LHCN-M2 (cell line): ENCODE measurements at regions not wholly inside any gene's neighbourhood (a gene's known extent, or its start where the extent isn't known, plus 50 kb on each side); places are given as distances from the start of the nearest gene placed in this dataset.
"Not testable (repeated sequence)": the region's sequence is repeated elsewhere in the genome, so short reads cannot be mapped to it uniquely, and the experiment has no call there.

Source experiments
- DNase-seq: peaks from one replicate; pipeline ENCODE4 v3.0.0-alpha.2; 2012; ENCODE audit warnings: low read depth

- DNase-seq, result no peak
These were observed 53.0 kb downstream of the ACTBL2 start for GRCh38 chr5:57429513-57430120.

- DNase-seq, result not testable (repeated sequence)
These were observed 53.6 kb downstream of the ACTBL2 start for GRCh38 chr5:57429021-57429420.

GRCh38 chr5:57422993-57423392 lies 59.6 kb downstream of the ACTBL2 start:
- no peak for DNase-seq

DNA sequence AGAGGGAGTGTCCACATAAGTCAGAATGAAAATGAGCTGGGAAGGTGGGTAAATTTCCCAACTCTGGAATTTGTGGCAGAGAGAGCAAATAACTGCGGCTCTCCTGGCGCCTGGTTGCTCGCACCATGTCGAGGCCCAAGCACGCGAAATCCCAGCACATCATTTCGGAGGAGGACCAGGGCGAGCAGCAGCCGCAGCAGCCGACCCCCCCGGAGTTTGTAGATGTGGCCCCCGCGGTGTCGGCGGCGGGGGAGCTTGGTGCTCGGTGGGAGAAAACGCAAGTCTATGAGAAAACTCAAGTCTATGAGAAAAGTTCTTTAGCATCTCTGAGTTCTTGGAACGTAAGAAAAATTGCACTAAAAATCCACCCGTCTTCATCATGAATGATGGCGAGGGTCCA lies 60.3 kb downstream of the ACTBL2 start:
- DNase-seq, result no peak

DNA sequence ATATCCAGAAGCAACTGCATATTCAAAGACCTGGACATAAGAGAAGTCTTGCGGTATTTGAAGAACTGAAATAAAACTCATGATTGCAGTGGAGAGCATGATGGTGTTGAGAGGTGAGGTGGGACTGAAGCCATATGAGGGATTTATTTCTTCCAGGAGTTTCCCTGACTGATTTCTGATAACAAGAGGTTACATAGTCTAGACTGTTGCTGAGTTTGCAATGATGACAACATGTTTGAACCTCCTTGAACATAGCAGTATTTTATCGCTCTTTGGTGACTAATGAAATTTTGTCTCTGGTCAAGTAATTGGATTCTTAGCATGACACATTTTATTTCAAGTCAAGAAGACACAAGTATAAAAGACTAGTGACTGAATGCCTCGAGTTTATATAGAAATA lies 61.8 kb downstream of the ACTBL2 start:
- no peak for DNase-seq

DNA sequence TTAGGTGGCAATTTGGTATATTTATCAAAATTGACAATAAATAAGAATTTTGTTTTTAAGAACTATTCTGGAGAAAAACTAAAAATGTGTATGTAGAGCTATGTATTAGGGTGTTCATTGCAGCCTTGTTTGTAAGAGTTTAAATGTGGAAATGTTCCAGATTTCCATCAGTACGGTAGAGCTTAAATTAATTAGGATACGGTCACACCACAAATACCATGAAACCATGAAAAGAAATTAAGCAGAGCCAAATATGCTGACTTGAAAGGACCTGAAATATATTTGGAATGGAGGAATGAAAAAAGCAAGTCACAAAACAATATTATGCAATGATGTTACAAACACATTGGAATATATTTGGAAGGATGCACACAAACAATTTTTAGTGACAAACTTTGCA lies 64.6 kb downstream of the ACTBL2 start:
- DNase-seq, result no peak

GRCh38 chr5:57417320-57417719 lies 65.3 kb downstream of the ACTBL2 start:
- no peak for DNase-seq

DNA sequence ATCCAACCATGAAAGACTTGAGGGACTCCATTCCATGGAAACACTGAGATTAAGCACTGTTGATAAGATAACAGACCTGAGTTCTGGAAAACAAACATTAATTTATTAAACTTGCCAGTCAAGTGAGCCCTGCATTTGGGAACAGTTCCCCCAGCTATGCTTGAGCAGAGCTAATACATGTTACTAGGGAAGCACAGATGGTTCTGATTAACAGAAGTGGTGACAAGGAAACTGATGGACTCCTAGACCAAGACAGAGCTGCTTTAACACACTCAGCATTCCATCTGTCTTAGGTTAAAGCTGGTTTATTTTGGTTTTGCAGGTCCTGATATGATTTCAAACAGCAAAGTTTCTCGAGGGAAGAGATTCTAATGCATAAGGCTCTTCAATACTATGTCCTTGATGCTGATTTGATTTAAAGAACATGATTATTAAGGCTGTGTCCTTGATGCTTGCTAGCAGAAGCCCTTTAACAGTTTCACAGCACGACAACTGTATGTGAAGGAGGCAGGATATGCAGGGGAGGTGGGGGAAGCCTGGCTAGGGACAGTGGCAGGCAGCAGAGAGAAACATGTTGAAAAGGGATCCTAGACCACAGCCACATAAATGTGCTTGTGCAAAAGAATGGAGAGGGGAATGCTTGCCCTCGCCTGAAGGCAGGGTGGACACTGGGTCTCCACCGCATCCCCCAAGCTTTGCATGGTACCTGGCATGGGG lies 66.2 kb downstream of the ACTBL2 start:
- no peak for DNase-seq

GRCh38 chr5:57414857-57415256 lies 67.8 kb downstream of the ACTBL2 start:
- DNase-seq, result no peak

- DNase-seq, result no peak
These were observed 68.4 kb downstream of the ACTBL2 start for GRCh38 chr5:57414191-57414590.

DNA sequence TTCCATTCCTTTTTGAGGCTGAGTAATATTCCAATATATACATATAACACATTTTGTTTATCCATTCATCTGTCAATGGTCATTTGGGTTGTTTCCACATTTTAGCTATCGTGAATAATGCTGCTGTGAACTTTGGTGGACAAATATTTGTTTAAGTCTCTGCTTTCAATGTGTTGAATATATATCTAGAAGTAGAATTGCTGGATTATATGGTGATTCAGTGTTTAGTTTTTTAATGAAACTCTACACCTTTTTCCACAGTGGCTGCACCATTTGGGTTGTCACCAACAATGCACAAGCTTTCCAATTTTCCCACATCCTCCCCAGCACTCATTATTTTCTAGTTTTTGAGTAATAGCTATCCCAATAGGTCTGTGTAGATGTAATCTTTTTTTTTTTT lies 69.5 kb downstream of the ACTBL2 start:
- no peak for DNase-seq

DNA sequence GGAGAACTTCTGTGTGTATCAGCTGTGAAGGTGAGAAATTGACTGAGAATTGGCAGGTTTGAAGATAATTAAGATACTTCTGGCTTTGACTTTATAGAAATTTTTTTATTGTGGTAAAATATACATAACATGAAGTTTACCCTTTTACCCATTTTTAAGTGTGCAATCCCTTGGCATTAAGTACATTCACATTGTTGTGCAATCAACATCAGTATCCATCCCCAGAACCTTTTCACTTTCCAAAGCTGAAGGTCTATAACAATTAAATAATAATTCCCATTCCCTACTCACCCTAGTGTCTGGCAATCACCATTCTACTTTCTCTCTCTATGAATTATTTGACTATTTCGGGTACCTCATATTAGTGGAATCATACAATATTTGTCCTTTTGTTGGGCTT lies 69.9 kb downstream of the ACTBL2 start:
- DNase-seq, result no peak

GRCh38 chr5:57411982-57412381 lies 70.6 kb downstream of the ACTBL2 start:
- peak; percentile 7 for DNase-seq

DNA sequence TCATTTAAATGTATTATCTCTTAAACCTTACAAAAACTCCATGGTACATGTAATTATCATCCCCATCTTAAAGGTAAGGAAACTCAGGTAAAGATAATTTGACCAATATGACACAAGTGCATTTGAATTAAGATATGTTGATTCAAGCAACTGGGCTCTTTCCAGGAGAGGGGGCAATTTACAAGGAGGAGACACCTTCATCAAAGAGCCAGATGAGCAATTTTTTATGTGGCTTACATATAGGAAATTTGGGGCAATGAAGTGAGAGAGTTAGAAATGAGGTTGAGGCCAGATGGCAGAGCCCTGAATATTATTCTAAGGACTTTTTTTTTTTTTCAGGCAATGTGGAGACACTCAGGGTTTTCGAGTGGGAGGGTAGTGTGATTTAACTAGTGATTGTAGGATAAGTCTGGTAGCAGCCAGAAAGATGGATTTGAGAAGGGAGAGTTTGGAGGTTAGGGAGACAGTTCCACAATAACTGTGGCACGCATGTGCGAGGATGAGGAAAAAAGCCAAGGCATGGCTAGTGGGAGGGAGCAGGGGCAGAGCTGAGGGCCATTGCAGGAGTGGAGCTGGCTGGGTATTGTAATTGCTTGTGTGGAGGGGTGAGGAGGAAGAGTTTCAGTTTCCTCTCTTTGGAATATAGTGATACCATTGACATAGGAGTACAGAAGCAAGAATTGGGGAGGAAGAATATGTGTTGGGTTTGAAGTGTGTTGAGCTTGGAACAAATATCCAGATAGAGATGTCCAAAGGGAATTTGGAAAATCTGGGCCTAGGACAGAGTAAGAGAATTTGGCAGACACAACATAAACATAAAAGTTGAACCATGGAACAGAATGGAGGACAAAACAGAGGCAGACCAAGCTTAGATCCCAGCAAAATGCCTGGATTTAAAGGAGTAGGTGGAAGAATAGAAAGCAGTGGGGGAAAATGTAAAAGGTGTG lies 72.0 kb downstream of the ACTBL2 start:
- peak; percentile 2 for DNase-seq

GRCh38 chr5:57408714-57409113 lies 73.9 kb downstream of the ACTBL2 start:
- no peak for DNase-seq

GRCh38 chr5:57408285-57408684 lies 74.3 kb downstream of the ACTBL2 start:
- DNase-seq, result no peak

- DNase-seq, result no peak
These were observed 75.2 kb downstream of the ACTBL2 start for GRCh38 chr5:57407391-57407790.

GRCh38 chr5:57406641-57407040 lies 76.0 kb downstream of the ACTBL2 start:
- DNase-seq, result no peak

DNA sequence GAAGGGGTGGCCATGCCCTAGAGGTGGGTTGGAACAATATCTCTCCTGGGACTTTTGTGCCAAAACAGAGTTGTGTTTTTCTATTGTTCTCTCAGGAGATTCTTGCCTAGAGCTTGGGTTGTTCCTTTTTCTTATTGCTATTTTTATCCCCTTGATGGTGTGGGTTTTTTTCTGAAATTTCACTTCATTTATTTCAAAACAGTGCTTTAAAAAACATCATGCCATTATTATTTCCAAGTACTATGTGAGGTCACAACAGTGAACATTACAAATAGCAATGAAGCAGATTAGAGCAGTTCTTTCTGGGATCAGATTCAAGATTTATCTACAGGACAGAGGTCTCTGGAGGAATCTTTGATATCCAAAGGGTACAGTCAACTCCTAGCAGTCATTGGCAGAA lies 76.6 kb downstream of the ACTBL2 start:
- DNase-seq, result no peak

DNA sequence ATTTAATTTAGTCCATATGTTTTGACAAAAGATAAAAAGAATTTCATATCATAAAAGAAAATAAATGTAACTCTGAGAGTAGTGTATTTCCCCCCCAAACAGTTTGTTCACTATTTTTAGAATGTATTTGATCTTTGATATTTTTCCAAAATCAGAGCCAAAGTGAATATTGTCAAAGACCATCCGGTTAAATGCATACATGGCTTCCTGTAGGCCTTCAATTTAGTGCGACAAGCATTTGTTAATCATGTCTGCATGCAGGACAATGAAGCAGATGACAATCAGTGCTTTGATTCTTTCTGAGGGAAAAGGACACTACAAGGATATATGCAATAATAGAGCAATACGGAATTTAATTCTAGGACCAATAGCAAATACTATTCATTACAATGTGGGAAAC lies 79.8 kb downstream of the ACTBL2 start:
- DNase-seq, result no peak

GRCh38 chr5:57402348-57402747 lies 80.3 kb downstream of the ACTBL2 start:
- no peak for DNase-seq

DNA sequence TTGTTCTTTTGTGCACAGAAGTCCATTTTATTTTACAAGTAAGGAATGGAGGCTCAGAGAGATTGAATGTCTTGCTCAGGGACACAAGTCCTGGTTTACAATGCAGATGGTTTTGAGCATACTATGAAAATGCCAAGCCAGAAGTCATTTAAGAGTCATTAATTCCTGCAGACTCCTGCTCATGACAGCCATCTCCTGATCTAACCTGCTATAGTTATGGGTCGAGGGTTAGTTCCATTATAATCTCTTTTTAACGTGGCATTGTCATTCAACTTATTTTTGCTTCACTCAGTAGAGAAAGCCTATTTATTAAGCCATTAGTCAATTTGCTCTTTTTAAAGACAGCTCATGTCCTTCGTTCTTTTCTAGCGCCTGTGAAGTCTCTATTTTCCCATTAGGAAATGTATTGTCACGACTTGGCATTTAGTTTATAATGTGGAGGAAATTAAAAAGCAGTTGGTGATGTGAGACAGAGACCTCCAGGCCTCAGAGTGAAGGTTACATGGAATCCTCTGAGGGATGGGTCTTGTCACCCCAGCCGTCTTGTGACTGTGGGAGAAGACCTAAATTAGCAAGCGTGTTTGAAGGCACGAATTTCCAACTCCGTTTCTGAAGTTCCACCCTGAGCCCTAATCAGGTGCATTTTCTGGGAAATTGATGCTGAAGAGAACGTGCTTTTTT lies 84.1 kb downstream of the ACTBL2 start:
- no peak for DNase-seq
